HepG2 (cell line): ENCODE measurements at regions not wholly inside any gene's neighbourhood (a gene's known extent, or its start where the extent isn't known, plus 50 kb on each side); places are given as distances from the start of the nearest gene placed in this dataset.

Source experiments
- BCL6 ChIP-seq: IDR thresholded peaks from 2 replicates; pipeline ENCODE4 v1.6.1; 2016; ENCODE audit warnings: missing genetic modification reagents, missing compliant biosample characterization
- EHMT2 ChIP-seq: fragments of 200-600 bp; sonication (generic); IDR thresholded peaks from 2 replicates; pipeline ENCODE4 v1.7.0; 2017; ENCODE audit warnings: antibody characterized with exemption, low read depth, low read length, borderline replicate concordance
- FUBP1 ChIP-seq: sonication (generic); formaldehyde crosslinking; IDR thresholded peaks from 2 replicates; pipeline ENCODE4 v1.5.1; 2020; ENCODE audit warnings: missing genetic modification reagents, mild to moderate bottlenecking, borderline replicate concordance
- GMEB2 ChIP-seq: IDR thresholded peaks from 2 replicates; pipeline ENCODE4 v1.6.1; 2016; ENCODE audit warnings: missing biosample characterization, missing genetic modification reagents, low read depth
- KLF9 ChIP-seq: IDR thresholded peaks from 2 replicates; pipeline ENCODE4 v1.6.1; 2016; ENCODE audit warnings: low read depth
- MEF2D ChIP-seq: sonication (generic); formaldehyde crosslinking; IDR thresholded peaks from 2 replicates; pipeline ENCODE4 v1.5.1; 2020; ENCODE audit warnings: mild to moderate bottlenecking, missing genetic modification reagents
- NR2F2 ChIP-seq: IDR thresholded peaks from 2 replicates; pipeline ENCODE4 v1.6.1; 2012; ENCODE audit warnings: low read depth, inconsistent platforms, borderline replicate concordance
- ZBTB42 ChIP-seq: sonication (generic); formaldehyde crosslinking; IDR thresholded peaks from 2 replicates; pipeline ENCODE4 v1.5.0; 2020; ENCODE audit warnings: mild to moderate bottlenecking, missing genetic modification reagents
- ZBTB49 ChIP-seq: sonication (generic); formaldehyde crosslinking; IDR thresholded peaks from 2 replicates; pipeline ENCODE4 v1.4.0; 2020; ENCODE audit warnings: missing genetic modification reagents, borderline replicate concordance
- ZIK1 ChIP-seq: sonication (generic); formaldehyde crosslinking; IDR thresholded peaks from 2 replicates; pipeline ENCODE4 v1.5.0; 2020; ENCODE audit warnings: mild to moderate bottlenecking, low read depth, missing genetic modification reagents, borderline replicate concordance
- ZNF337 ChIP-seq: sonication (generic); formaldehyde crosslinking; IDR thresholded peaks from 2 replicates; pipeline ENCODE4 v1.5.1; 2020; ENCODE audit warnings: missing genetic modification reagents, low read depth, mild to moderate bottlenecking, borderline replicate concordance
- ZNF441 ChIP-seq: sonication (generic); formaldehyde crosslinking; IDR thresholded peaks from 2 replicates; pipeline ENCODE4 v1.7.0; 2021; ENCODE audit warnings: missing genetic modification reagents, borderline replicate concordance
- ZNF562 ChIP-seq: sonication (generic); formaldehyde crosslinking; IDR thresholded peaks from 2 replicates; pipeline ENCODE4 v1.8.0; 2022; ENCODE audit warnings: missing genetic modification reagents, borderline replicate concordance
- ZNF800 ChIP-seq: sonication (generic); formaldehyde crosslinking; IDR thresholded peaks from 2 replicates; pipeline ENCODE4 v1.4.0; 2020; ENCODE audit warnings: missing genetic modification reagents
- ZNF83 ChIP-seq: sonication (generic); formaldehyde crosslinking; IDR thresholded peaks from 2 replicates; pipeline ENCODE4 v1.4.0; 2020; ENCODE audit warnings: missing genetic modification reagents, mild to moderate bottlenecking, borderline replicate concordance
- TF ChIP-seq, protein P1 (sequence below): IDR thresholded peaks from 2 replicates; pipeline ENCODE4 v1.6.1; 2016
- TF ChIP-seq, protein P2 (sequence below): sonication (generic); formaldehyde crosslinking; IDR thresholded peaks from 2 replicates; pipeline ENCODE4 v1.4.0; 2020; ENCODE audit warnings: mild to moderate bottlenecking, missing genetic modification reagents

- no peak for TF ChIP-seq FUBP1 (CRISPR knock-in tag)
- TF ChIP-seq NR2F2, result no peak; the same call in 1 of the 2 replicates
- no peak for TF ChIP-seq ZBTB49 (CRISPR knock-in tag)
- TF ChIP-seq GMEB2 (CRISPR knock-in tag), result no peak
- TF ChIP-seq ZNF83, result no peak
- TF ChIP-seq ZBTB42 (CRISPR knock-in tag), result no peak
- TF ChIP-seq, protein P1, sequence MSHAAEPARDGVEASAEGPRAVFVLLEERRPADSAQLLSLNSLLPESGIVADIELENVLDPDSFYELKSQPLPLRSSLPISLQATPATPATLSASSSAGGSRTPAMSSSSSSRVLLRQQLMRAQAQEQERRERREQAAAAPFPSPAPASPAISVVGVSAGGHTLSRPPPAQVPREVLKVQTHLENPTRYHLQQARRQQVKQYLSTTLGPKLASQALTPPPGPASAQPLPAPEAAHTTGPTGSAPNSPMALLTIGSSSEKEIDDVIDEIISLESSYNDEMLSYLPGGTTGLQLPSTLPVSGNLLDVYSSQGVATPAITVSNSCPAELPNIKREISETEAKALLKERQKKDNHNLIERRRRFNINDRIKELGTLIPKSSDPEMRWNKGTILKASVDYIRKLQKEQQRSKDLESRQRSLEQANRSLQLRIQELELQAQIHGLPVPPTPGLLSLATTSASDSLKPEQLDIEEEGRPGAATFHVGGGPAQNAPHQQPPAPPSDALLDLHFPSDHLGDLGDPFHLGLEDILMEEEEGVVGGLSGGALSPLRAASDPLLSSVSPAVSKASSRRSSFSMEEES (CRISPR knock-in tag), result peak; percentile 51; the same call in 1 of the 2 replicates
- TF ChIP-seq, protein P2, sequence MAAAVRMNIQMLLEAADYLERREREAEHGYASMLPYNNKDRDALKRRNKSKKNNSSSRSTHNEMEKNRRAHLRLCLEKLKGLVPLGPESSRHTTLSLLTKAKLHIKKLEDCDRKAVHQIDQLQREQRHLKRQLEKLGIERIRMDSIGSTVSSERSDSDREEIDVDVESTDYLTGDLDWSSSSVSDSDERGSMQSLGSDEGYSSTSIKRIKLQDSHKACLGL, result no peak
- TF ChIP-seq ZNF800 (CRISPR knock-in tag), result no peak
- TF ChIP-seq ZNF562, result no peak
- no peak for TF ChIP-seq ZNF337 (CRISPR knock-in tag)
- TF ChIP-seq KLF9 (CRISPR knock-in tag), result no peak
- TF ChIP-seq ZIK1 (CRISPR knock-in tag), result peak; percentile 66; the same call in 1 of the 2 replicates
- peak; percentile 67; the same call in 1 of the 2 replicates for TF ChIP-seq MEF2D (CRISPR knock-in tag)
- TF ChIP-seq EHMT2, result peak; percentile 98
- peak; percentile 30; the same call in 1 of the 2 replicates for TF ChIP-seq ZNF441 (CRISPR knock-in tag)
- peak; percentile 58 for TF ChIP-seq BCL6 (CRISPR knock-in tag)
Measured at GRCh38 chr16:72455743-72456659, 284.0 kb upstream of the PMFBP1 start (continued).
